ENCODE measurements at regions not wholly inside any gene's neighbourhood (a gene's known extent, or its start where the extent isn't known, plus 50 kb on each side); places are given as distances from the start of the nearest gene placed in this dataset.
A peak's percentile ranks its signal among the peaks of the same experiment; 100 is the strongest.

DNA sequence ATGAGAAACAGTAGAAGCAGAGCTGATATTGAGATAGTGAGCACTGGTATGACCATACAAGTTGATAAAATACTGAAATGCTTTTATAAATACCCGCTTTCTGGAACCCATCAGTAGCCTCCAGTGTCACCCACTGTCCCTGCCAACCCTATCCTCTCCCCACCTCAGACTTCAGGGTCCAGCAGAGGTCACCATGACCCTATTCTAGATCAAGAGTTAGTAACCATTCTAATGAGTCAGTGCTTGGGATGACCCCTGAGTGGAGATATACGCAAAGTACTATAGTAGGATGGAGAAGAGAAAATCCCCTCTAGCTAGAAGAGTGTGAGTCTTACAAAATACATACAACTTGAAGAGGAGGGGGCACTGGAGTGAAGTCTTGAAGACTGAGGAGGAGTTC is 297.9 kb upstream of the BRINP1 start:
- Histone ChIP-seq H3K4me2 (ENCODE audit: insufficient read depth, insufficient read length, low read length) (no peak overlapping the region), H3K56ac (ENCODE audit: insufficient read length, low read depth, low read length) (no peak overlapping the region), H4K5ac (ENCODE audit: insufficient read length, low read depth, low read length) (no peak overlapping the region), H3K4me1 (ENCODE audit: insufficient read depth, low read length) (peaks cover 6% of the 10 kb centered on the region; the same call in 1 of the 2 replicates), H2BK120ac (ENCODE audit: low read depth, low read length, poor library complexity, severe bottlenecking) (no peak overlapping the region), H3K23ac (ENCODE audit: insufficient read length, low read depth, low read length) (no peak overlapping the region), H2BK5ac (ENCODE audit: insufficient read length, low read length) (no peak overlapping the region), H3K9me3 (ENCODE audit: control insufficient read depth, low read depth, low read length) (no peaks in the 10 kb centered on the region), H3K18ac (ENCODE audit: insufficient read length, low read depth, low read length) (no peak overlapping the region), H3T11ph (ENCODE audit: low read length) (no peak overlapping the region), H3K14ac (ENCODE audit: insufficient read depth, low read length) (no peak overlapping the region), H3K23me2 (ENCODE audit: insufficient read length, low read depth, low read length, poor library complexity, severe bottlenecking) (no peaks in the 10 kb centered on the region), H3K4ac (ENCODE audit: low read depth, low read length) (no peak overlapping the region), H3K79me1 (ENCODE audit: insufficient read depth, low read depth, low read length, poor library complexity, severe bottlenecking) (no peaks in the 10 kb centered on the region), H2AK5ac (ENCODE audit: insufficient read length, low read length) (no peak overlapping the region), H3K79me2 (ENCODE audit: insufficient read depth, low read length) (no peaks in the 10 kb centered on the region), H2BK15ac (ENCODE audit: low read depth, low read length) (no peak overlapping the region), H3K27ac (ENCODE audit: insufficient read length, low read depth, low read length) (no peak overlapping the region), H2BK12ac (ENCODE audit: insufficient read length, low read depth, low read length) (no peak overlapping the region), H3K9ac (ENCODE audit: extremely low read depth, insufficient read length, low read length) (no peak overlapping the region), H2BK20ac (ENCODE audit: low read depth, low read length, poor library complexity, severe bottlenecking) (no peak overlapping the region), H4K8ac (replicated peaks; ENCODE audit: insufficient read length, low read depth, low read length) (no peak overlapping the region), H3K27me3 (ENCODE audit: insufficient read depth, low read length) (no peaks in the 10 kb centered on the region), H4K20me1 (ENCODE audit: control insufficient read depth, insufficient read depth, insufficient read length) (no peaks in the 10 kb centered on the region), H4K91ac (ENCODE audit: insufficient read length, low read depth, low read length) (no peak overlapping the region), H2AFZ (ENCODE audit: low read length) (no peak overlapping the region)
- H3K4me1 Mint-ChIP-seq = peaks cover 15 to 17% of the 10 kb centered on the region in 2 experiments
- H3K36me3 Mint-ChIP-seq (ENCODE audit: insufficient read depth in 1 of 3, low read depth in 3 of 3) = no peaks in the 10 kb centered on the region; a peak in 1 of 7 replicates
- peak overlapping the region in 2 of 3 experiments; percentile 26; a peak in 1 of 7 replicates for H3K27ac Mint-ChIP-seq
- no peaks in the 10 kb centered on the region for H3K27me3 Mint-ChIP-seq (ENCODE audit: low read depth)
- TF ChIP-seq, protein P1, sequence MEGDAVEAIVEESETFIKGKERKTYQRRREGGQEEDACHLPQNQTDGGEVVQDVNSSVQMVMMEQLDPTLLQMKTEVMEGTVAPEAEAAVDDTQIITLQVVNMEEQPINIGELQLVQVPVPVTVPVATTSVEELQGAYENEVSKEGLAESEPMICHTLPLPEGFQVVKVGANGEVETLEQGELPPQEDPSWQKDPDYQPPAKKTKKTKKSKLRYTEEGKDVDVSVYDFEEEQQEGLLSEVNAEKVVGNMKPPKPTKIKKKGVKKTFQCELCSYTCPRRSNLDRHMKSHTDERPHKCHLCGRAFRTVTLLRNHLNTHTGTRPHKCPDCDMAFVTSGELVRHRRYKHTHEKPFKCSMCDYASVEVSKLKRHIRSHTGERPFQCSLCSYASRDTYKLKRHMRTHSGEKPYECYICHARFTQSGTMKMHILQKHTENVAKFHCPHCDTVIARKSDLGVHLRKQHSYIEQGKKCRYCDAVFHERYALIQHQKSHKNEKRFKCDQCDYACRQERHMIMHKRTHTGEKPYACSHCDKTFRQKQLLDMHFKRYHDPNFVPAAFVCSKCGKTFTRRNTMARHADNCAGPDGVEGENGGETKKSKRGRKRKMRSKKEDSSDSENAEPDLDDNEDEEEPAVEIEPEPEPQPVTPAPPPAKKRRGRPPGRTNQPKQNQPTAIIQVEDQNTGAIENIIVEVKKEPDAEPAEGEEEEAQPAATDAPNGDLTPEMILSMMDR (conservative IDR thresholded peaks at IDR 0.05) = peak; percentile 39; the same call in 1 of the 3 replicates
- no peak overlapping the region for H3K4me3 Mint-ChIP-seq
- WGBS (ENCODE audit: extremely low coverage, insufficient read length, low lambda C conversion rate) = no CpG with 5 or more reads among the region's 2 CpGs
- no peak for DNase-seq
- H3K9me3 Mint-ChIP-seq = no peaks in the 10 kb centered on the region

Measured in H9 (cell line).